ENCODE measurements at regions not wholly inside any gene's neighbourhood (a gene's known extent, or its start where the extent isn't known, plus 50 kb on each side); places are given as distances from the start of the nearest gene placed in this dataset.

DNA sequence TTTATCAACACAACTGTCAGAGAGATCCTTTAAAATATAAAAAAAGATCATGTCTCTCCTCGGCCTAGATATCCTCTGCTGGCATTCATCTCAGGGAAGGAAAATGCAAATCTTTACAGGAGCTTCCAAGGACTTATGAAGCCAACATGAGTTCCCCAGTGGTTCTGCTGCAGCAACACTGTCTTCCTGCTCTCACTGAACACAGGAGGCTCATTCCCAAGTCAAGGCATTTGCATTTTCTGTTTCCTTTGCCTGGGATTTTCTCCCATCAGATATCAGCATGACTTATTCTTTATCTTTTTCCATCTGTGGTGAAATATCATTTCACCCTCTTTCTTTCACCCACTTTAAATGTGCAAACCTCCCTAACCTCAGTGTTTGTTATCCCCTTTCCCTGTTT is 513.8 kb upstream of the ZP4 start:
- TF ChIP-seq, protein P1, sequence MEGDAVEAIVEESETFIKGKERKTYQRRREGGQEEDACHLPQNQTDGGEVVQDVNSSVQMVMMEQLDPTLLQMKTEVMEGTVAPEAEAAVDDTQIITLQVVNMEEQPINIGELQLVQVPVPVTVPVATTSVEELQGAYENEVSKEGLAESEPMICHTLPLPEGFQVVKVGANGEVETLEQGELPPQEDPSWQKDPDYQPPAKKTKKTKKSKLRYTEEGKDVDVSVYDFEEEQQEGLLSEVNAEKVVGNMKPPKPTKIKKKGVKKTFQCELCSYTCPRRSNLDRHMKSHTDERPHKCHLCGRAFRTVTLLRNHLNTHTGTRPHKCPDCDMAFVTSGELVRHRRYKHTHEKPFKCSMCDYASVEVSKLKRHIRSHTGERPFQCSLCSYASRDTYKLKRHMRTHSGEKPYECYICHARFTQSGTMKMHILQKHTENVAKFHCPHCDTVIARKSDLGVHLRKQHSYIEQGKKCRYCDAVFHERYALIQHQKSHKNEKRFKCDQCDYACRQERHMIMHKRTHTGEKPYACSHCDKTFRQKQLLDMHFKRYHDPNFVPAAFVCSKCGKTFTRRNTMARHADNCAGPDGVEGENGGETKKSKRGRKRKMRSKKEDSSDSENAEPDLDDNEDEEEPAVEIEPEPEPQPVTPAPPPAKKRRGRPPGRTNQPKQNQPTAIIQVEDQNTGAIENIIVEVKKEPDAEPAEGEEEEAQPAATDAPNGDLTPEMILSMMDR (IDR thresholded peaks at IDR 0.05) = no peak
- TF ChIP-seq POLR2A (IDR thresholded peaks at IDR 0.05) (no peak), POLR2AphosphoS5 (IDR thresholded peaks at IDR 0.05; ENCODE audit: insufficient read depth in 1 of 2, low read depth in 1 of 2) (no peak)

Measured in vagina (tissue), 2 donors.